Endothelial cell (in vitro differentiated cells): ENCODE measurements at regions not wholly inside any gene's neighbourhood (a gene's known extent, or its start where the extent isn't known, plus 50 kb on each side); places are given as distances from the start of the nearest gene placed in this dataset.

Source experiments
- DNase-seq: peaks from one replicate; pipeline ENCODE4 v3.0.0; 2021; ENCODE audit warnings: low spot score
- H3K27ac Mint-ChIP-seq: one replicate; pipeline ENCODE4 v1.8.0; 2021; ENCODE audit warnings: mixed read lengths, inconsistent platforms; ENCODE audit not compliant: unreplicated experiment
- H3K27me3 Mint-ChIP-seq: one replicate; pipeline ENCODE4 v1.8.0; 2021; ENCODE audit warnings: mild to moderate bottlenecking, moderate library complexity, mixed read lengths, inconsistent platforms; ENCODE audit not compliant: unreplicated experiment
- H3K36me3 Mint-ChIP-seq: one replicate; pipeline ENCODE4 v1.8.0; 2021; ENCODE audit warnings: mild to moderate bottlenecking, low read depth, mixed read lengths, inconsistent platforms; ENCODE audit not compliant: unreplicated experiment
- H3K4me1 Mint-ChIP-seq: one replicate; pipeline ENCODE4 v1.8.0; 2021; ENCODE audit warnings: mild to moderate bottlenecking, mixed read lengths, inconsistent platforms; ENCODE audit not compliant: unreplicated experiment
- H3K4me3 Mint-ChIP-seq: one replicate; pipeline ENCODE4 v1.8.0; 2021; ENCODE audit warnings: mild to moderate bottlenecking, mixed read lengths, inconsistent platforms; ENCODE audit not compliant: unreplicated experiment
- H3K9me3 Mint-ChIP-seq: one replicate; pipeline ENCODE4 v1.8.0; 2021; ENCODE audit warnings: mixed read lengths, inconsistent platforms; ENCODE audit not compliant: unreplicated experiment
- TF ChIP-seq, protein P1 (sequence below): fragments of 200-600 bp; sonication (generic); IDR thresholded peaks from one replicate; pipeline ENCODE4 v1.5.0; 2021; ENCODE audit warnings: antibody characterized with exemption; ENCODE audit not compliant: unreplicated experiment

- TF ChIP-seq, protein P1, sequence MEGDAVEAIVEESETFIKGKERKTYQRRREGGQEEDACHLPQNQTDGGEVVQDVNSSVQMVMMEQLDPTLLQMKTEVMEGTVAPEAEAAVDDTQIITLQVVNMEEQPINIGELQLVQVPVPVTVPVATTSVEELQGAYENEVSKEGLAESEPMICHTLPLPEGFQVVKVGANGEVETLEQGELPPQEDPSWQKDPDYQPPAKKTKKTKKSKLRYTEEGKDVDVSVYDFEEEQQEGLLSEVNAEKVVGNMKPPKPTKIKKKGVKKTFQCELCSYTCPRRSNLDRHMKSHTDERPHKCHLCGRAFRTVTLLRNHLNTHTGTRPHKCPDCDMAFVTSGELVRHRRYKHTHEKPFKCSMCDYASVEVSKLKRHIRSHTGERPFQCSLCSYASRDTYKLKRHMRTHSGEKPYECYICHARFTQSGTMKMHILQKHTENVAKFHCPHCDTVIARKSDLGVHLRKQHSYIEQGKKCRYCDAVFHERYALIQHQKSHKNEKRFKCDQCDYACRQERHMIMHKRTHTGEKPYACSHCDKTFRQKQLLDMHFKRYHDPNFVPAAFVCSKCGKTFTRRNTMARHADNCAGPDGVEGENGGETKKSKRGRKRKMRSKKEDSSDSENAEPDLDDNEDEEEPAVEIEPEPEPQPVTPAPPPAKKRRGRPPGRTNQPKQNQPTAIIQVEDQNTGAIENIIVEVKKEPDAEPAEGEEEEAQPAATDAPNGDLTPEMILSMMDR: no peak
- H3K4me3 Mint-ChIP-seq: no peak overlapping the region
- no peak overlapping the region for H3K27ac Mint-ChIP-seq
- no peaks in the 10 kb centered on the region for H3K36me3 Mint-ChIP-seq
- no peak for DNase-seq
- no peaks in the 10 kb centered on the region for H3K9me3 Mint-ChIP-seq
- no peaks in the 10 kb centered on the region for H3K4me1 Mint-ChIP-seq
- H3K27me3 Mint-ChIP-seq: no peaks in the 10 kb centered on the region
Observed at GRCh38 chrX:145936769-145937168, 119.1 kb downstream of the SLITRK2 start.

GRCh38 chrX:145949056-145949455, 131.4 kb downstream of the SLITRK2 start:
- TF ChIP-seq, protein P1: no peak
- Mint-ChIP-seq H3K27ac (no peak overlapping the region), H3K9me3 (no peaks in the 10 kb centered on the region), H3K27me3 (no peaks in the 10 kb centered on the region), H3K36me3 (no peaks in the 10 kb centered on the region), H3K4me3 (no peak overlapping the region), H3K4me1 (no peaks in the 10 kb centered on the region)
- DNase-seq: no peak

- no peak overlapping the region for H3K4me3 Mint-ChIP-seq
- no peaks in the 10 kb centered on the region for H3K36me3 Mint-ChIP-seq
- TF ChIP-seq, protein P1: no peak
- no peak for DNase-seq
- no peaks in the 10 kb centered on the region for H3K27me3 Mint-ChIP-seq
- no peaks in the 10 kb centered on the region for H3K4me1 Mint-ChIP-seq
- H3K27ac Mint-ChIP-seq: no peak overlapping the region
- H3K9me3 Mint-ChIP-seq: no peaks in the 10 kb centered on the region
Observed at GRCh38 chrX:145953628-145954027, 136.0 kb downstream of the SLITRK2 start.

GRCh38 chrX:145990051-145990450, 172.4 kb downstream of the SLITRK2 start:
- Mint-ChIP-seq H3K36me3 (no peaks in the 10 kb centered on the region), H3K27ac (no peak overlapping the region), H3K27me3 (no peaks in the 10 kb centered on the region), H3K9me3 (peaks cover 5% of the 10 kb centered on the region), H3K4me3 (no peak overlapping the region), H3K4me1 (no peaks in the 10 kb centered on the region)
- no peak for DNase-seq
- TF ChIP-seq, protein P1: no peak

- Mint-ChIP-seq H3K4me3 (no peak overlapping the region), H3K4me1 (no peaks in the 10 kb centered on the region), H3K9me3 (no peaks in the 10 kb centered on the region), H3K27ac (no peak overlapping the region), H3K36me3 (no peaks in the 10 kb centered on the region), H3K27me3 (no peaks in the 10 kb centered on the region)
- DNase-seq: no peak
- TF ChIP-seq, protein P1: no peak
Observed at GRCh38 chrX:146006637-146007036, 189.0 kb downstream of the SLITRK2 start.
